ENCODE measurements at regions not wholly inside any gene's neighbourhood (a gene's known extent, or its start where the extent isn't known, plus 50 kb on each side); places are given as distances from the start of the nearest gene placed in this dataset.
"Not testable (repeated sequence)": the region's sequence is repeated elsewhere in the genome, so short reads cannot be mapped to it uniquely, and the experiment has no call there.

GRCh38 chr9:75376680-75377254 lies 288.5 kb downstream of the OSTF1 start:
- no peak for DNase-seq (ENCODE audit: low spot score)
- POLR2A ChIA-PET (ENCODE audit: low non-redundant PET) = no interaction called here
- TF ChIP-seq CTCF (conservative IDR thresholded peaks at IDR 0.05; ENCODE audit: low read depth) = no peak
- H3K27ac ChIP-seq = no peak overlapping the region
- CTCF ChIA-PET = no interaction called here

GRCh38 chr9:75378036-75378435 lies 289.7 kb downstream of the OSTF1 start:
- POLR2A ChIA-PET (ENCODE audit: low non-redundant PET) = no interaction called here
- CTCF ChIA-PET = no interaction called here

GRCh38 chr9:75378926-75379325 lies 290.6 kb downstream of the OSTF1 start:
- H3K27ac ChIP-seq = no peak overlapping the region
- POLR2A ChIA-PET (ENCODE audit: low non-redundant PET) = no interaction called here
- DNase-seq (ENCODE audit: low spot score) = no peak
- CTCF ChIA-PET = interaction anchor here (0.6 kb wide), 1 partner anchor 426 kb away, joined by 3 read pairs; the partner anchor contains the start of gene C9orf40
- no peak for TF ChIP-seq CTCF (conservative IDR thresholded peaks at IDR 0.05; ENCODE audit: low read depth)

More at GRCh38 chr9:75378036-75378435, 289.7 kb downstream of the OSTF1 start:
- no peak overlapping the region for H3K27ac ChIP-seq
- no peak for DNase-seq (ENCODE audit: low spot score)
- TF ChIP-seq CTCF (conservative IDR thresholded peaks at IDR 0.05; ENCODE audit: low read depth) = no peak

- no peak for DNase-seq (ENCODE audit: low spot score)
- H3K27ac ChIP-seq = no peak overlapping the region
- POLR2A ChIA-PET (ENCODE audit: low non-redundant PET) = no interaction called here
- CTCF ChIA-PET = no interaction called here
- TF ChIP-seq CTCF (conservative IDR thresholded peaks at IDR 0.05; ENCODE audit: low read depth) = no peak
Measured at GRCh38 chr9:75382126-75382525, 293.8 kb downstream of the OSTF1 start.

GRCh38 chr9:75383420-75384034 lies 295.2 kb downstream of the OSTF1 start:
- POLR2A ChIA-PET (ENCODE audit: low non-redundant PET); DNase-seq (ENCODE audit: low spot score); H3K27ac ChIP-seq; CTCF ChIA-PET: not testable (repeated sequence)

- no peak for TF ChIP-seq CTCF (conservative IDR thresholded peaks at IDR 0.05; ENCODE audit: low read depth)
- H3K27ac ChIP-seq = no peak overlapping the region
- CTCF ChIA-PET = interaction anchor here (0.6 kb wide), 1 partner anchor 820 kb away, joined by 4 read pairs; no protein-coding TSS in a partner anchor
- POLR2A ChIA-PET (ENCODE audit: low non-redundant PET) = no interaction called here
- DNase-seq (ENCODE audit: low spot score) = no peak
Measured at GRCh38 chr9:75385236-75385635, 296.9 kb downstream of the OSTF1 start.

- ChIA-PET POLR2A (ENCODE audit: low non-redundant PET) (no interaction called here), CTCF (interaction anchor here (0.6 kb wide), 1 partner anchor 467 kb away, joined by 3 read pairs; no protein-coding TSS in a partner anchor)
- no peak overlapping the region for H3K27ac ChIP-seq
- no peak for TF ChIP-seq CTCF (conservative IDR thresholded peaks at IDR 0.05; ENCODE audit: low read depth)
- DNase-seq (ENCODE audit: low spot score) = no peak
Measured at GRCh38 chr9:75389101-75389500, 300.8 kb downstream of the OSTF1 start.

Data from RWPE1 (cell line).